ENCODE measurements at regions not wholly inside any gene's neighbourhood (a gene's known extent, or its start where the extent isn't known, plus 50 kb on each side); places are given as distances from the start of the nearest gene placed in this dataset.

- no peak for DNase-seq (ENCODE audit: low read depth in 4 of 4, low spot score in 3 of 4)
These were observed 450.3 kb upstream of the CLINT1 start for GRCh38 chr5:158309088-158309807.

GRCh38 chr5:158308429-158309025, 449.6 kb upstream of the CLINT1 start:
- DNase-seq (ENCODE audit: low read depth in 4 of 4, low spot score in 3 of 4): no peak

- DNase-seq (ENCODE audit: low read depth in 4 of 4, low spot score in 3 of 4): no peak
These were observed 446.9 kb upstream of the CLINT1 start for GRCh38 chr5:158305861-158306260.

GRCh38 chr5:158304607-158305006, 445.7 kb upstream of the CLINT1 start:
- no peak for DNase-seq (ENCODE audit: low read depth in 4 of 4, low spot score in 3 of 4)

GRCh38 chr5:158303883-158304282, 444.9 kb upstream of the CLINT1 start:
- no peak for DNase-seq (ENCODE audit: low read depth in 4 of 4, low spot score in 3 of 4)

- DNase-seq (ENCODE audit: low read depth in 4 of 4, low spot score in 3 of 4): no peak
These were observed 444.3 kb upstream of the CLINT1 start for GRCh38 chr5:158303275-158303674.

GRCh38 chr5:158302029-158302428, 443.1 kb upstream of the CLINT1 start:
- DNase-seq (ENCODE audit: low read depth in 4 of 4, low spot score in 3 of 4): no peak

GRCh38 chr5:158301186-158301585, 442.2 kb upstream of the CLINT1 start:
- no peak for DNase-seq (ENCODE audit: low read depth in 4 of 4, low spot score in 3 of 4)

GRCh38 chr5:158300256-158300655, 441.3 kb upstream of the CLINT1 start:
- DNase-seq (ENCODE audit: low read depth in 4 of 4, low spot score in 3 of 4): no peak

GRCh38 chr5:158297002-158297527, 438.1 kb upstream of the CLINT1 start:
- DNase-seq (ENCODE audit: low read depth in 4 of 4, low spot score in 3 of 4): no peak

- DNase-seq (ENCODE audit: low read depth in 4 of 4, low spot score in 3 of 4): no peak
These were observed 435.8 kb upstream of the CLINT1 start for GRCh38 chr5:158294701-158295100.

- DNase-seq (ENCODE audit: low read depth in 4 of 4, low spot score in 3 of 4): no peak
These were observed 434.0 kb upstream of the CLINT1 start for GRCh38 chr5:158292981-158293380.

GRCh38 chr5:158289967-158290366, 431.0 kb upstream of the CLINT1 start:
- no peak for DNase-seq (ENCODE audit: low read depth in 4 of 4, low spot score in 3 of 4)

GRCh38 chr5:158288272-158288657, 429.3 kb upstream of the CLINT1 start:
- no peak for DNase-seq (ENCODE audit: low read depth in 4 of 4, low spot score in 3 of 4)

GRCh38 chr5:158287643-158288271, 428.8 kb upstream of the CLINT1 start:
- peak in 1 of 4 donors; percentile 52 for DNase-seq (ENCODE audit: low read depth in 4 of 4, low spot score in 3 of 4)

GRCh38 chr5:158286827-158287226, 427.9 kb upstream of the CLINT1 start:
- DNase-seq (ENCODE audit: low read depth in 4 of 4, low spot score in 3 of 4): no peak

- no peak for DNase-seq (ENCODE audit: low read depth in 4 of 4, low spot score in 3 of 4)
These were observed 426.8 kb upstream of the CLINT1 start for GRCh38 chr5:158285698-158286097.

- no peak for DNase-seq (ENCODE audit: low read depth in 4 of 4, low spot score in 3 of 4)
These were observed 425.3 kb upstream of the CLINT1 start for GRCh38 chr5:158284242-158284641.

GRCh38 chr5:158283397-158283796, 424.5 kb upstream of the CLINT1 start:
- no peak for DNase-seq (ENCODE audit: low read depth in 4 of 4, low spot score in 3 of 4)

GRCh38 chr5:158278216-158278925, 419.4 kb upstream of the CLINT1 start:
- DNase-seq (ENCODE audit: low read depth in 4 of 4, low spot score in 3 of 4): no peak

GRCh38 chr5:158277276-158277675, 418.3 kb upstream of the CLINT1 start:
- DNase-seq (ENCODE audit: low read depth in 4 of 4, low spot score in 3 of 4): no peak

Measured in left renal pelvis (tissue), 4 donors.